Fibroblast of pulmonary artery (primary cell): ENCODE measurements at regions not wholly inside any gene's neighbourhood (a gene's known extent, or its start where the extent isn't known, plus 50 kb on each side); places are given as distances from the start of the nearest gene placed in this dataset.

Experiments used
- DNase-seq: peaks from one replicate; pipeline ENCODE4 v3.0.0-alpha.2; 2010; ENCODE audit warnings: low read depth
- H3K4me3 ChIP-seq: replicated peaks from 2 replicates; pipeline ENCODE4 v1.5.1; 2011; ENCODE audit warnings: low read depth, mild to moderate bottlenecking, control low read depth, low read length, moderate library complexity
- CTCF ChIP-seq: IDR thresholded peaks from 2 replicates; pipeline ENCODE4 v1.5.1; 2011; ENCODE audit warnings: mild to moderate bottlenecking, control low read depth, low read length, inconsistent platforms; ENCODE audit errors: missing control alignments

GRCh38 chr18:73235491-73235890, 367.7 kb upstream of the NETO1 start:
- no peak overlapping the region for H3K4me3 ChIP-seq
- no peak for TF ChIP-seq CTCF
- peak; percentile 36 for DNase-seq

- no peak for TF ChIP-seq CTCF
- no peak overlapping the region for H3K4me3 ChIP-seq
- DNase-seq, result no peak
Measured at GRCh38 chr18:73232933-73233332, 365.1 kb upstream of the NETO1 start.

- no peak for DNase-seq
- TF ChIP-seq CTCF, result no peak
- no peak overlapping the region for H3K4me3 ChIP-seq
Measured at GRCh38 chr18:73220663-73221062, 352.9 kb upstream of the NETO1 start.

GRCh38 chr18:73218293-73218692, 350.5 kb upstream of the NETO1 start:
- H3K4me3 ChIP-seq, result no peak overlapping the region
- TF ChIP-seq CTCF, result no peak
- DNase-seq, result no peak

- no peak for DNase-seq
- H3K4me3 ChIP-seq, result no peak overlapping the region
- TF ChIP-seq CTCF, result no peak
Measured at GRCh38 chr18:73214970-73215369, 347.2 kb upstream of the NETO1 start.

GRCh38 chr18:73212442-73212841, 344.7 kb upstream of the NETO1 start:
- no peak for DNase-seq
- H3K4me3 ChIP-seq, result no peak overlapping the region
- no peak for TF ChIP-seq CTCF

GRCh38 chr18:73201940-73202339, 334.2 kb upstream of the NETO1 start:
- DNase-seq, result no peak
- H3K4me3 ChIP-seq, result no peak overlapping the region

More at GRCh38 chr18:73201940-73202339, 334.2 kb upstream of the NETO1 start:
- no peak for TF ChIP-seq CTCF
